IPS-20b (cell line): ENCODE measurements at regions not wholly inside any gene's neighbourhood (a gene's known extent, or its start where the extent isn't known, plus 50 kb on each side); places are given as distances from the start of the nearest gene placed in this dataset.

Experiments used
- H3K27ac ChIP-seq: one replicate; pipeline ENCODE4 v1.5.1; 2013; ENCODE audit warnings: low read length
- H3K27me3 ChIP-seq: 2 replicates; pipeline ENCODE4 v1.6.1; 2013; ENCODE audit warnings: mild to moderate bottlenecking, low read length, inconsistent platforms; ENCODE audit not compliant: insufficient read depth
- H3K36me3 ChIP-seq: 2 replicates; pipeline ENCODE4 v1.6.1; 2013; ENCODE audit warnings: low read depth, mild to moderate bottlenecking, inconsistent platforms, low read length, moderate library complexity; ENCODE audit not compliant: insufficient read depth
- H3K4me1 ChIP-seq: 2 replicates; pipeline ENCODE4 v1.6.1; 2013; ENCODE audit warnings: mild to moderate bottlenecking, control low read depth, inconsistent platforms, low read length, moderate library complexity; ENCODE audit not compliant: insufficient read depth
- H3K4me3 ChIP-seq: 2 replicates; pipeline ENCODE4 v1.5.1; 2013; ENCODE audit warnings: mild to moderate bottlenecking, low read length, inconsistent platforms
- H3K9ac ChIP-seq: 2 replicates; pipeline ENCODE4 v1.6.1; 2013; ENCODE audit warnings: low read depth, mild to moderate bottlenecking, inconsistent platforms, low read length, moderate library complexity
- H3K9me3 ChIP-seq: 2 replicates; pipeline ENCODE4 v1.6.1; 2013; ENCODE audit warnings: mild to moderate bottlenecking, low read depth, low read length, inconsistent platforms; ENCODE audit not compliant: insufficient read depth

GRCh38 chr3:109607897-109608296, 270.6 kb upstream of the DPPA4 start:
- no peak overlapping the region for H3K27ac ChIP-seq
- H3K9ac ChIP-seq: no peak overlapping the region

GRCh38 chr3:109608574-109608973, 271.2 kb upstream of the DPPA4 start:
- Histone ChIP-seq H3K27ac (no peak overlapping the region), H3K9me3 (no peaks in the 10 kb centered on the region), H3K36me3 (no peaks in the 10 kb centered on the region), H3K27me3 (no peaks in the 10 kb centered on the region), H3K4me1 (no peaks in the 10 kb centered on the region), H3K9ac (no peak overlapping the region), H3K4me3 (no peak overlapping the region)

More at GRCh38 chr3:109607897-109608296, 270.6 kb upstream of the DPPA4 start:
- Histone ChIP-seq H3K9me3 (no peaks in the 10 kb centered on the region), H3K27me3 (no peaks in the 10 kb centered on the region), H3K36me3 (no peaks in the 10 kb centered on the region), H3K4me3 (no peak overlapping the region), H3K4me1 (no peaks in the 10 kb centered on the region)

GRCh38 chr3:109618766-109619378, 281.5 kb upstream of the DPPA4 start:
- Histone ChIP-seq H3K9me3 (no peaks in the 10 kb centered on the region), H3K27ac (no peak overlapping the region), H3K4me1 (no peaks in the 10 kb centered on the region), H3K27me3 (no peaks in the 10 kb centered on the region), H3K4me3 (no peak overlapping the region), H3K9ac (no peak overlapping the region), H3K36me3 (no peaks in the 10 kb centered on the region)

DNA sequence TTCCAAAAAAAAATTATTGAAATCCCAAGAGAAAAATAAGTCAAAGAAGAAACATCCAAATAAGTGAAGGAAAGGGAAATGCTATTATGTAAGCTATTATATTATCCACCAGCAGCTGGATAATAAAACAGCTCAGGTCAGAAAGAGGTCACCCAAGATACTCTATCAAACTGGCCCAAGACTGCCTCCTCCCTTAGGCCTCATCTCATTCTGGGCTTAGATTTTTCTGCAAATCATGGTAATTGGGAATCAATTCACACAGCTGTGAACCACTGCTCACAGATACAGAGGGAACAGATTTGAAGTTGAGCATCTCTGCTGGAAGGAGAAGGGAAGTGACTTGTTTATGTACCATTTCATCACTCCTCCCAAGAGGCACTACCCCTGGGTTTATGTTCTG, 294.6 kb upstream of the DPPA4 start:
- H3K36me3 ChIP-seq: no peaks in the 10 kb centered on the region
- H3K27ac ChIP-seq: no peak overlapping the region
- H3K27me3 ChIP-seq: no peaks in the 10 kb centered on the region
- no peak overlapping the region for H3K4me3 ChIP-seq
- no peaks in the 10 kb centered on the region for H3K4me1 ChIP-seq
- H3K9ac ChIP-seq: no peak overlapping the region
- H3K9me3 ChIP-seq: no peaks in the 10 kb centered on the region; the same call in 1 of the 2 replicates

DNA sequence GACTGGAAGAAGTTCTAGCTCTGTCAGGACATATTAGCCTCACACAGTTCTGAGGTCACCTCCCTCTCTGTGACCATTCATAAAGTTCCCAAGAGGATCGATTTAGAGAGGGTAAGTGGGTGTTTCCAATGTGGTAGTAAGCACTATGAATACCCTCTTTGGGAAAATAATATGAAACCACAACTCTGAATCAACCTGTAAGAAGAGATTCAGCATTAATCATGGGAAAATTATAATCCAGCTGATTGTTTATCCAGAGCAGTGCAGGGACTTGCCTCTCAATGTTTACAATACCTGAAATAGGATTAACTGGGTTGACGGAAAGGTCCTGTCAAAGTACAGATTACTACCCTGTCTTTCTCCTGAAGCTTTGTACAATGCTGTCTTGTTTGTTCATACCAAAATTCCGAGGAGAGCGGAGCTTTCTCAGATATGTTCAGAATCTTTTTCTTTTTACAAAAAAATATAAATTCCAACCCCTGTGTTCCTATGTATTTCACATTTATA, 302.9 kb upstream of the DPPA4 start:
- Histone ChIP-seq H3K27ac (no peak overlapping the region), H3K4me1 (no peaks in the 10 kb centered on the region), H3K36me3 (no peaks in the 10 kb centered on the region), H3K27me3 (no peaks in the 10 kb centered on the region), H3K9me3 (no peaks in the 10 kb centered on the region), H3K9ac (no peak overlapping the region), H3K4me3 (no peak overlapping the region)

- no peak overlapping the region for H3K4me3 ChIP-seq
- H3K9ac ChIP-seq: no peak overlapping the region
- no peaks in the 10 kb centered on the region for H3K9me3 ChIP-seq
- H3K27ac ChIP-seq: no peak overlapping the region
- H3K36me3 ChIP-seq: no peaks in the 10 kb centered on the region
- H3K4me1 ChIP-seq: no peaks in the 10 kb centered on the region
- no peaks in the 10 kb centered on the region for H3K27me3 ChIP-seq
Observed at GRCh38 chr3:109642025-109642424, 304.7 kb upstream of the DPPA4 start.

- Histone ChIP-seq H3K4me1 (no peaks in the 10 kb centered on the region), H3K27me3 (no peaks in the 10 kb centered on the region), H3K27ac (no peak overlapping the region), H3K9me3 (no peaks in the 10 kb centered on the region), H3K36me3 (no peaks in the 10 kb centered on the region), H3K9ac (no peak overlapping the region), H3K4me3 (no peak overlapping the region)
Observed at GRCh38 chr3:109643590-109643989, 306.2 kb upstream of the DPPA4 start.

DNA sequence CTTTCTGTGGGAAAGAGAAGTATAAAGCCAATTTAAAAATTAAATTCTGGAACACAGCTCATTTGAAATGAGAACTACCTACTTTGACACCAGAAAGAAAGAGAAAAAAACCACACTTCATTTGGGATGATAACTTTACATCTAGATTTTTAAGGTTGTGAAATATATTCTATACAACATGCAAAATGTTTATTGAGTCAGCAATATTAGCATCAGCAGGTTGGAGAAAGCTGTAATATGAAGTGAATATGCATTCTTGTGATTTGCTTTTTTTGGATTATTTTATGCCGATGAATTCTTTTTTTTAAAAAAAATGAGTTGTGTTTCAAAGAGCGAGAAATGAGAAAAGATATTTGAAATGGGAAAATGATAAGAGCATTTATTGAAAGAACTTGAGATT, 307.0 kb upstream of the DPPA4 start:
- H3K27me3 ChIP-seq: no peaks in the 10 kb centered on the region
- no peaks in the 10 kb centered on the region for H3K4me1 ChIP-seq
- H3K27ac ChIP-seq: no peak overlapping the region
- no peaks in the 10 kb centered on the region for H3K9me3 ChIP-seq
- H3K9ac ChIP-seq: no peak overlapping the region
- H3K36me3 ChIP-seq: no peaks in the 10 kb centered on the region
- H3K4me3 ChIP-seq: no peak overlapping the region

DNA sequence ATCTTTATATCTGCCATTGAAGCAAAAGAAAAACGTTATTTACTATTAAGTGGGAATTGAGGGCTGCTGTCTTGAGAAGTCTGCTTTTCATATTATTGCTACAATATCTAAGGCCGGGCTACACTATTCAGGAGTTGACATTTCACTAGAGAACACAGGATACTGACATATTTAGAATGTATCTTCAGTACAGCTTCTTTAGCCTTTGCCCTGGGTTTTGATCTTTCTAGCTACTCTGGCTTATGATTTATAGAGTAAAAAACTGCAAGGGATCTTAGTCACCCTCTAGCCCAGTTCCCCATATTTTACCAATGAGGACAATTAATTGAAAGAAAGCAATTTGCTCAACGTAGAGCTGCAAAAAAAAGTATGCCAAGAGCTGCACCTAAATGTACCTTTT, 307.4 kb upstream of the DPPA4 start:
- H3K9ac ChIP-seq: no peak overlapping the region
- H3K27ac ChIP-seq: no peak overlapping the region
- H3K27me3 ChIP-seq: no peaks in the 10 kb centered on the region
- no peaks in the 10 kb centered on the region for H3K4me1 ChIP-seq
- no peaks in the 10 kb centered on the region for H3K9me3 ChIP-seq
- no peak overlapping the region for H3K4me3 ChIP-seq
- H3K36me3 ChIP-seq: no peaks in the 10 kb centered on the region

GRCh38 chr3:109648027-109648426, 310.7 kb upstream of the DPPA4 start:
- Histone ChIP-seq H3K27me3 (no peaks in the 10 kb centered on the region), H3K4me1 (no peaks in the 10 kb centered on the region), H3K4me3 (no peak overlapping the region), H3K36me3 (no peaks in the 10 kb centered on the region), H3K9ac (no peak overlapping the region), H3K9me3 (no peaks in the 10 kb centered on the region), H3K27ac (no peak overlapping the region)

DNA sequence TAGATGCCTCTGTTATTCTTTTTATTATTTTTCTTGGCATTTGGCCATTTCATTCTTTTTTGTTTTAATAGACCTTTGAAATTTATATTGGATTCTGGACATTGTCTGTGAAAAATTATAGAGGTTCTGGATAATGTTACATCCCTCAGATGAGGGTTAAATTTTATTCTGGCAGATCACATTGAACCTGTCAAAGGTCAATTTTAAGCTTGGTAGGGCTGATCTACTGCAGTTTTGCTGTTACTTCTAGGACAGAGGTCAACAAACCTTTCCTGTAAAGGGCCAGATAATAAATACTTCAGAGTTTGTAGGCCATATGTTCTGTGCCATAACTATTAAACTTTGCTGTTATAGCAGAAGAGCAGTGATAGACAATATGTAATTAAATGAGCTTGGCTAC, 318.9 kb upstream of the DPPA4 start:
- no peak overlapping the region for H3K4me3 ChIP-seq
- no peaks in the 10 kb centered on the region for H3K27me3 ChIP-seq
- no peak overlapping the region for H3K27ac ChIP-seq
- no peaks in the 10 kb centered on the region; the same call in 1 of the 2 replicates for H3K9me3 ChIP-seq
- H3K36me3 ChIP-seq: no peaks in the 10 kb centered on the region
- H3K9ac ChIP-seq: no peak overlapping the region
- H3K4me1 ChIP-seq: peaks cover 1% of the 10 kb centered on the region; the same call in 1 of the 2 replicates

GRCh38 chr3:109678600-109678999, 341.3 kb upstream of the DPPA4 start:
- Histone ChIP-seq H3K4me3 (no peak overlapping the region), H3K4me1 (no peaks in the 10 kb centered on the region), H3K27ac (no peak overlapping the region), H3K36me3 (no peaks in the 10 kb centered on the region), H3K9ac (no peak overlapping the region), H3K9me3 (no peaks in the 10 kb centered on the region), H3K27me3 (no peaks in the 10 kb centered on the region)
